ENCODE measurements at regions not wholly inside any gene's neighbourhood (a gene's known extent, or its start where the extent isn't known, plus 50 kb on each side); places are given as distances from the start of the nearest gene placed in this dataset.

GRCh38 chr16:6165330-6165979 is 1067.9 kb upstream of the EEF2KMT start:
- DNase-seq, result peak; percentile 7

DNA sequence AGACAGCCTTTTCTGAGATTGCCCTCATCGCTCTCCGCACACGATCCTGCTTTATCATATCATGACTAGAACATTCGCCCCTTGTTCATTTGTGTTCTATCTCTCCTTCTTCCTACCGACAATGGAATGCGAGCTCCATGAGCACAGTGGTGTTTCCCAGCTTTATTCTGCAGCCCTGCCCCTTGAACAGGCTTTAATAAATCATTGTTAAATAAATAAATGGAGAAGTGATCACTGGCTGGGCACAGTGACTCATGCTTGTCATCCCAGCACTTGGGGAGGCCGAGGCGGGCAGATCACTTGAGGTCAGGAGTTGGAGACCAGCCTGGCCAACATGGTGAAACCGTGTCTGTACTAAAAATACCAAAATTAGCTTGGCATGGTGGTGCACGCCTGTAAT is 1063.3 kb upstream of the EEF2KMT start:
- DNase-seq, result no peak

- no peak for DNase-seq
These were observed 1062.7 kb upstream of the EEF2KMT start for GRCh38 chr16:6160303-6160702.

- DNase-seq, result no peak
These were observed 1060.2 kb upstream of the EEF2KMT start for GRCh38 chr16:6157806-6158205.

- no peak for DNase-seq
These were observed 1057.7 kb upstream of the EEF2KMT start for GRCh38 chr16:6155271-6155670.

GRCh38 chr16:6153901-6154300 is 1056.3 kb upstream of the EEF2KMT start:
- no peak for DNase-seq

DNA sequence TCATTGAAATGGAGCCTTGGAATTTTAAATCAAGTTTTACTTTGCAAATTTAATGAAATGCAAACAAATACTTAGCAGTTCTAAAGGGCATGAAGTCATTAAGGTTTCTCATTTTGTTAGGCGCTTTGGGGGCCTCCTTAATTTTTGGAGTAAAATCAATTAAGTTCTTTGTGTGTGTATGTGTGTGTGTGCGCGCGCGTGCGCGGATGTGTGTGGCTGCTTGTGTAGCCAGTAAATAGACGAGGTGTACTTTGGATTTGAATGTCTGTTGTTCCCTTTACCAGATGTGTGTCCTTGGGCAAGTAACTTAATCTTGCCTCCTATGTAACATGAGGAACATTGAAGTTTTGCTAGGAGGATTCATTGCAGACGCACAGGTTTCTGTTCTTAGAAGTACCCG is 1051.4 kb upstream of the EEF2KMT start:
- no peak for DNase-seq

DNA sequence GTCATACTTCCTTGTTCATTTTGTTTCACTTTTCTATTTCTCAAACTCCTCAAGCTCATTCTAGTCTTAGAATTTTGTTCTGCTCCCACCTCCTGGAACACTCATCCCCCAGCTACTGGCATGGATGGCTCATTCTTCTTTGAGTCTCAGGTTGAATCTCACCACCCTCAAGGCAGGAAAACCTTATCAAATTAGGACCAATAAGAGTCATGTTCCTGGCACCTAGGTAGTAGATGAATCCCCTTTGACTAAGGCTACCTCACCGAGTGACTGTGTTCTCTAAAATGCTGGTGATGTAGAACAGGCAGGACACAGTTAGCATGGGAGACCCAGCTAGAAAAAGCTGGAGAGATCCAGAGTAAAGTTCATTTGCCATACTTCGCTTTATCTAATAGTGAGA is 1050.8 kb upstream of the EEF2KMT start:
- DNase-seq, result no peak

DNA sequence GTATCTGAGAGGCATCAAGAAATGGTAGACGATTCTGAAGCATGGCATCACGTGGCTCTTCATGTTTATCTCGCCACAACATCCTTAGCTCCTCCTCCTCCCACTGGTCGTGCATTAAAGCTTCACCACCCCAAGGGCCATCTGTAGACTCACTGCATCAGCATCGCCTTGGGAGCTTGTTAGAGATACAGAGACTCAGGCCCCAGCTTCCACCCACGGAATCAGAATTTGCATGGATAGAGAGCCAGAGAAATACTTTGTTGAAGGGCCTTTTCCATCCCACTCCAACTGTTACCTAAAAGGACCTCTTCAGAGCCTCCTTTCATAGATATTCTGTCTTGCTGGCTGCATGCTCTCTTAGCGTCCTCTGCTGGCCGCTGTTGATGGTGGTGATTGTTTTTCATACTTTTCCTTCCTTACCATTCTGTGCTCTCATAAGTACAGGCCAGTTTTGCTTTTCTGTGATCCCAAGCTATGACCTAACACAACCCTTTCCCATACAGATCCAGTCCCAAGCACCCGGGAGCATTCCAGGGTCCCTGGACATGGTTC is 1049.4 kb upstream of the EEF2KMT start:
- no peak for DNase-seq

DNA sequence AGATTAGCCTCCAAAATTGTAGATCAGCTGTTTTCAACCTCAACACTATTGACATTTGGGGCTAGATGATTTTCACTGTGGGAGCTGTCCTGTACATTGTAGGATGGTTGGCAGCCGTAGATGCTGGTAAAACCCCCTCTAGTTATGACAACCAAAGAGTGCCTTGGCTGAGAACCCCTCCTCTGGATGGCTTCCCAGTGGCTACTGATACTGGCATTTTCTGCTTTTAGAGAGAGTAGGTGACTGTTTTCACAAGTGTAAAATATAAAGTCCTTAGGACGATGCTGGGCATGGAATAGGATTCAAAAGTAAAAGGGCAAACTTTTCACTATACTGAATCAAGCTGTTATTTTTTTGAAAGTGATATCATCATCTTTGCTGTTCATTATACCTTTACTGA is 1048.8 kb upstream of the EEF2KMT start:
- no peak for DNase-seq

DNA sequence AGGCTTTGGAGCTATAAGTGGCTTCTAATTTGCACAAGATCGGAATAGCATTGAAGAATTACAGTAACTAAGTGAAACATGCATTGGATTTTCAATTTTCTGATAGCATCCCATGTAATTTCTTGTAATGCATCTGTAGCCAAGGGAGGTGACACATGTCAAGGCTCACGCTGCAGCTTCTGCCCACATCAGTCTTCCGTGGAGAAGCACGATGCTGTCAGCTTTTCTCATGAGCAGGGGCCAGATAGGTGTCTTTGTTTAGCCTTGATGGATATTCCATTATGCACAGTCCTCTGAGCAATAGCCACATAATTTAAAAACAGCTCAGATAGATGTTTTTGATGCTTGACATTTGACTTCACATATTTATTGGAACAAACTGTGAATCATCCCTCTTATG is 1046.9 kb upstream of the EEF2KMT start:
- no peak for DNase-seq

- no peak for DNase-seq
These were observed 1045.4 kb upstream of the EEF2KMT start for GRCh38 chr16:6143020-6143419.

- DNase-seq, result no peak
These were observed 1035.5 kb upstream of the EEF2KMT start for GRCh38 chr16:6133009-6133557.

DNA sequence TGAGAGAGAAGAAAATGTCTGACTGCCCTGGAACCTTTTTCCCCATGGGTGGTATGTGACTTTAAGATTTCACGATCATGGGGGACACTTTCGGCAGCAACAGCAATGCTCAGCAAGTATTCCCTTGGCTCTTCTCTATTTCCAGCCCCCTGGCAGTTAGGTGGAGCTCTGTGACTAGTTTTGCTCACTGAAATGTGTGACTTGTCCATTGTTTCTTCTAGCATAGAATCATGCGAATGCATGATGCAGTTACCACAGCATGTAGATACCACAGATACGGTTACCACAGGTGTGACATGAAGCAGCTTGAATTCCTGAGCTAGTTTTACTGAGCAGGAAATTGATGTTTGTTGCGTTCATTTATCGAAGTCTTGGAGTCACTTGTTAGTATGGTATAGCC is 1034.5 kb upstream of the EEF2KMT start:
- no peak for DNase-seq

GRCh38 chr16:6131526-6132050 is 1034.0 kb upstream of the EEF2KMT start:
- DNase-seq, result no peak

GRCh38 chr16:6125483-6126259 is 1028.1 kb upstream of the EEF2KMT start:
- no peak for DNase-seq

DNA sequence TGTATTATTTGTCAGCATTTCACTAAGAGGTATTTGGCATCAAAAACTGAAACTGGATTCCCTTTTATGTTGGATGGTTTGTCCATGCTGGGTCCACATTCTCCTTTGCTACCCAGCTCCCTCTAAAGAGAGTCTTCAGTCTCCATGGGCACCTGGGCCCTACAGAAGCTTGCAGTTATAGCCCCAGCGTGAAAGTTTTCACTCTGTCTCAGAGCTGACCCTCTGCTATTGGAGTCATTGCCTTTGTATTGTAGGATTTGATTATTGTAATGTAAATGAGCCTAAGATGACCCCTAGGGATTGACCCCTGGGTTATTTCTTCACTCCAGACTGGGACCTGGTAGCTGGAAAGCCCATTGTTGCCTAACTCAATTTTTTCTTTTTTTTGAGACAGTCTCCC is 1026.5 kb upstream of the EEF2KMT start:
- no peak for DNase-seq

GRCh38 chr16:6122401-6122800 is 1024.8 kb upstream of the EEF2KMT start:
- DNase-seq, result no peak

DNA sequence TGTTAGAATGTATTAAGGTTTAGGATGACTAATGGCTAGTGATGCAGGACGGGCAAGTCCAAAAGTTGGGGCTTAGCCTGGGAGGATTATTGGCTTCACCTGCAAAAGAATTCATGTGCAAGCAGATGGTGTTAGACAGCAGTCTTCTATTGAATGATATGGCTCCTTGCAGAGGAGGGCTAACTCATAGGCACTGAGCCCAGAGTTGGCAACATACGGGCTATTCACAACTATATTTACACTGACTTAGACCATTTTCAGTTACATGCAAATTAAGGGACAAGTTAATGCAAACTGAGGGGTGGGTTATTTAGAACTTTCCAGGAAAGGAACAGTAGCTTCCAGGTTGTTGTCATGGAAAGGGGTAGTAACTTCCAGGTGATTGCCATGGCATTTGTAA is 1017.1 kb upstream of the EEF2KMT start:
- no peak for DNase-seq

- no peak for DNase-seq
These were observed 1016.2 kb upstream of the EEF2KMT start for GRCh38 chr16:6113749-6114148.

DNA sequence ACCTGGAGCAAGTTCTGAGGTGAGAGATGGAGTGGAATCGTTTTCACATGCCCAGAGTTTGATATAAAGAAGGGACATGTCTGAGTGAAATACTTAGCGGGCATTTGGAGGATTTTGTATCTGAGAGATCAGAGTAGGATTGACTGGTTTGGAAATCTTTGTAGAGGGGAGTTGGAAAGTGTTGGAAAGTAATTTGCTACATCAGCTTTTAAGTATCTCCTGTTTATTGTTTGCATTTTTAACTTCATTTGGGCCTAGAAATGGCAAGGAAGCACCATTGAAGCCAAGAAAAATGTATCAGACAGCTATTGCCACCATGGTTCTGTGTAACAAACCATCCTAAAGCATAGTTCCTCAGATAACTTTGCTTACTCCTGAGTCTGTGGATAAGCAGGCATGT is 1015.1 kb upstream of the EEF2KMT start:
- DNase-seq, result no peak

DNA sequence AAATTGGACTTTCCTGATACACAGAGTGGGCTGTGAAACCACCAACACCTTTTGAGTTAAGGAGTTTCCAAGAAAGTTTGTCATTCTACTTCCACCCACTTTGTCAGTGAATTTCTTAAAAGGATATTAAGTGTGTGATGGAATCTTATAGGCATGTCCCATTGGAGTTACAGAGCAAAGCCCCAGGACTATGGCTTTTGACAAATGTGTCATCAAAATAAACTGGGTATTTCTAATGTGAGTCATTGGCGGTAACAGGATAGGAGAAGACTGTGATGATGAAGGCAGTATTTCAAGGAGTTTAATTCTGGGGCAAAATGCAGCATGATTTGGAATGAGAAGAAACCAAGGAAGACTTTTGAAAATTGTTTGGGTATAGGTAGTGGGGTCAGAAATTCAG is 1013.8 kb upstream of the EEF2KMT start:
- DNase-seq, result no peak

GRCh38 chr16:6110346-6110745 is 1012.8 kb upstream of the EEF2KMT start:
- DNase-seq, result no peak

DNA sequence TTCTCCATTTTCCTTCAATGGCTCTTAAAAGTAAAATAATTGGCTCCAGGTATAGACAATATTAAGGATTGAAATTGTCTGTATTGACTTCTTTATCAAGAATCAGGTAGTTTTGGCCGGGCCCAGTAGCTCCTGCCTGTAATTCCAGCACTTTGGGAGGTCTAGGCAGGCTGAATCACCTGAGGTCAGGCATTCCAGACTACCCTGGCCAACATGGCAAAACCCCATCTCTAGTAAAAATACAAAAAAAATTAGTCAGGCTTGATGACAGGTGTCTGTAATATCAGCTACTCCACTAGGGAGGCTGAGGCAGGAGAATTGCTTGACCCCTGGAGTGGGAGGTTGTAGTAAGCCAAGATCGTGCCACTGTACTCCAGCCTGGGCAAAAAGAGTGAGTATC is 1008.5 kb upstream of the EEF2KMT start:
- no peak for DNase-seq

All from NCI-H526 treated with DMSO at 0.1 percent for 48 hours (cell line).